ENCODE measurements at regions not wholly inside any gene's neighbourhood (a gene's known extent, or its start where the extent isn't known, plus 50 kb on each side); places are given as distances from the start of the nearest gene placed in this dataset.

GRCh38 chr5:5719292-5719691 is 296.8 kb downstream of the ICE1 start:
- H3K4me3 ChIP-seq (ENCODE audit: low read length): no peak overlapping the region
- H3K27ac ChIP-seq (ENCODE audit: low read depth, low read length): no peak overlapping the region
- Mint-ChIP-seq H3K36me3 (peaks cover 0 to 7% (median 0%) of the 10 kb centered on the region in 5 donors), H3K27me3 (peaks cover 0 to 15% (median 8%) of the 10 kb centered on the region in 5 donors), H3K4me1 (no peaks in the 10 kb centered on the region), H3K27ac (no peak overlapping the region), H3K9me3 (peaks cover 0 to 12% (median 0%) of the 10 kb centered on the region in 11 donors), H3K4me3 (no peak overlapping the region)
- CTCF ChIA-PET: no interaction called here
- intact Hi-C loops (cut with micrococcal nuclease): no loop called here
- H3K36me3 ChIP-seq (ENCODE audit: control insufficient read depth in 2 of 3, insufficient read depth in 3 of 3, low read length in 3 of 3): no peaks in the 10 kb centered on the region
- H3K27me3 ChIP-seq (ENCODE audit: control insufficient read depth in 2 of 2, insufficient read depth in 2 of 2, low read length in 2 of 2): no peaks in the 10 kb centered on the region
- ATAC-seq (no peak), DNase-seq (no peak)
- POLR2A ChIA-PET: no interaction called here
- H3K9me3 ChIP-seq (ENCODE audit: control insufficient read depth in 2 of 3, low read length in 3 of 3): no peaks in the 10 kb centered on the region
- no peaks in the 10 kb centered on the region for H3K4me1 ChIP-seq (ENCODE audit: control insufficient read depth in 2 of 2, insufficient read depth in 2 of 2, low read length in 2 of 2)

DNA sequence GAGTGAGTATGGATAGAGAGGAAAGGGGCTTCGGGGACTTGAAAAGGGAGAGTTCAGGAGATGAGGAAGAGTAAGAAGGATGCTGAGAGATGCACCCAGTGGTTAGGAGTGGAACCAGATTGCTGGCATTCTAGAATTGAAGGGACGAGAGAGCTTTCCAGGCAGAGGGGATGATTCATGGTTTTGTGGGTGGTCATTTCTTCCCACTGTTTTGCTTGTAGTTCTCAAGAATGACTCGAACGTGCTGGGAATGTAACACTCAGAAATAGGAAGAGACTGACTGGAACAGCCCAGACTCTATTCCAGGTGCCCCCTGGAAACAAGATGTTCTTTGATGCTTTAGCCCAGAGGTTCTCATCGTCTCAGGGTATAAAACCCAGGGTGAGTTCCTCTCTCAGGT is 294.2 kb downstream of the ICE1 start:
- intact Hi-C loops (cut with micrococcal nuclease): no loop called here

GRCh38 chr5:5711592-5711991 is 289.1 kb downstream of the ICE1 start:
- intact Hi-C loops (cut with micrococcal nuclease): no loop called here
- H3K9me3 Mint-ChIP-seq: peaks cover 0 to 12% (median 0%) of the 10 kb centered on the region in 11 donors
- POLR2A ChIA-PET: no interaction called here

More for the DNA sequence above, 294.2 kb downstream of the ICE1 start:
- peaks cover 0 to 7% (median 0%) of the 10 kb centered on the region in 5 donors for H3K36me3 Mint-ChIP-seq
- ATAC-seq (no peak), DNase-seq (no peak)
- no peaks in the 10 kb centered on the region for H3K4me1 Mint-ChIP-seq
- Histone ChIP-seq H3K9me3 (ENCODE audit: control insufficient read depth in 2 of 3, low read length in 3 of 3) (no peaks in the 10 kb centered on the region), H3K27ac (ENCODE audit: low read depth, low read length) (no peak overlapping the region), H3K27me3 (ENCODE audit: control insufficient read depth in 2 of 2, insufficient read depth in 2 of 2, low read length in 2 of 2) (no peaks in the 10 kb centered on the region), H3K4me3 (ENCODE audit: low read length) (no peak overlapping the region), H3K36me3 (ENCODE audit: control insufficient read depth in 2 of 3, insufficient read depth in 3 of 3, low read length in 3 of 3) (no peaks in the 10 kb centered on the region), H3K4me1 (ENCODE audit: control insufficient read depth in 2 of 2, insufficient read depth in 2 of 2, low read length in 2 of 2) (no peaks in the 10 kb centered on the region)
- H3K27me3 Mint-ChIP-seq: peaks cover 0 to 21% (median 5%) of the 10 kb centered on the region in 5 donors
- H3K27ac Mint-ChIP-seq: no peak overlapping the region
- H3K9me3 Mint-ChIP-seq: peaks cover 0 to 12% (median 0%) of the 10 kb centered on the region in 11 donors
- ChIA-PET CTCF (no interaction called here), POLR2A (no interaction called here)
- H3K4me3 Mint-ChIP-seq: no peak overlapping the region

DNA sequence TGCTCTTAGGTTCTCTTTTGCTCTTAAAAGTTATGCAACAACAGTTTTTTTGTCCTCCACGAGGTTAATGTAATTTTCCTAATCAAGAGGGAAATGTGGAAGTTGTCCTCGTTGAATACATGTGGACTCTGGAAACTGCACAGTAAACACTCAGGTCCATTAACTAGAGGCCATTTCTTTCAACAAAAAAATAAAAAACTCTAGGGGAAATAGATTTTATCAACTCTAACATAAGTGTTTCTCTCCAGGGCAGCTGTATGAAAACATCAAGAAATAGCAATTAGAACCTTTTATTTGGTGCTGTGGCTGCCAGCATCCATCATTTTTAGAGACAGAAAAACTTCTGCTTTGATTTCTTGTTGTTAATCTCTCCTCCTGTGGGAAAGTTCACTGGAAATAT is 288.6 kb downstream of the ICE1 start:
- Mint-ChIP-seq H3K36me3 (peaks cover 0 to 3% (median 0%) of the 10 kb centered on the region in 5 donors), H3K27me3 (peaks cover 0 to 22% (median 17%) of the 10 kb centered on the region in 5 donors), H3K4me1 (no peaks in the 10 kb centered on the region), H3K9me3 (peaks cover 0 to 8% (median 0%) of the 10 kb centered on the region in 11 donors), H3K27ac (no peak overlapping the region), H3K4me3 (no peak overlapping the region)
- H3K36me3 ChIP-seq (ENCODE audit: control insufficient read depth in 2 of 3, insufficient read depth in 3 of 3, low read length in 3 of 3): no peaks in the 10 kb centered on the region
- ChIA-PET CTCF (no interaction called here), POLR2A (no interaction called here)
- H3K4me3 ChIP-seq (ENCODE audit: low read length): no peak overlapping the region
- H3K27me3 ChIP-seq (ENCODE audit: control insufficient read depth in 2 of 2, insufficient read depth in 2 of 2, low read length in 2 of 2): no peaks in the 10 kb centered on the region
- DNase-seq: no peak
- H3K4me1 ChIP-seq (ENCODE audit: control insufficient read depth in 2 of 2, insufficient read depth in 2 of 2, low read length in 2 of 2): no peaks in the 10 kb centered on the region
- no peaks in the 10 kb centered on the region for H3K9me3 ChIP-seq (ENCODE audit: control insufficient read depth in 2 of 3, low read length in 3 of 3)
- intact Hi-C loops (cut with micrococcal nuclease): no loop called here
- ATAC-seq: no peak
- H3K27ac ChIP-seq (ENCODE audit: low read depth, low read length): no peak overlapping the region

More at GRCh38 chr5:5711592-5711991, 289.1 kb downstream of the ICE1 start:
- H3K27ac ChIP-seq (ENCODE audit: low read depth, low read length): no peak overlapping the region
- H3K27me3 Mint-ChIP-seq: peaks cover 0 to 27% (median 15%) of the 10 kb centered on the region in 5 donors
- CTCF ChIA-PET: no interaction called here
- H3K4me1 Mint-ChIP-seq: no peaks in the 10 kb centered on the region
- H3K4me1 ChIP-seq (ENCODE audit: control insufficient read depth in 2 of 2, insufficient read depth in 2 of 2, low read length in 2 of 2): no peaks in the 10 kb centered on the region
- H3K4me3 Mint-ChIP-seq: no peak overlapping the region
- no peaks in the 10 kb centered on the region for H3K27me3 ChIP-seq (ENCODE audit: control insufficient read depth in 2 of 2, insufficient read depth in 2 of 2, low read length in 2 of 2)
- no peaks in the 10 kb centered on the region for H3K9me3 ChIP-seq (ENCODE audit: control insufficient read depth in 2 of 3, low read length in 3 of 3)
- H3K36me3 ChIP-seq (ENCODE audit: control insufficient read depth in 2 of 3, insufficient read depth in 3 of 3, low read length in 3 of 3): no peaks in the 10 kb centered on the region
- DNase-seq (no peak), ATAC-seq (no peak)
- no peak overlapping the region for H3K27ac Mint-ChIP-seq
- peaks cover 0 to 7% (median 0%) of the 10 kb centered on the region in 5 donors for H3K36me3 Mint-ChIP-seq
- no peak overlapping the region for H3K4me3 ChIP-seq (ENCODE audit: low read length)

DNA sequence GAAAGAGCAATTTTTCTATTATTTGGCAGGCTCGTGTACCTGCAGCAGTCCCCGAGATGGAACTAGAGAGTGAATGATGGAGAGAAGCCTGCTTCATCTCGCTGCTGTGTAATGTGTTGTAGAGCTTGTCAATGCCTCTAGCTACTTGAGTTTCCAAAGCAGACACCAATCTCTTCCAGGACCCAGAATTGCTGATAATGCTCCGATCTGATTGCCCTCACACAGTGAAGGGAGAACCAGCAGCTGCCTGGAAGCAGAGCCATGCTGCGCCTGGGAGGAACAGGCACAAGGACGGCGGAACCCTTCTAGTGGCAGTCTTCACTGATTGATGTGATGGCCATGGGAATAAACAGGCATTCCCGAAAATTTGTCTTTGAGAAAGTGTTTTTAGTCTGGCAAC is 288.0 kb downstream of the ICE1 start:
- Histone ChIP-seq H3K4me1 (ENCODE audit: control insufficient read depth in 2 of 2, insufficient read depth in 2 of 2, low read length in 2 of 2) (no peaks in the 10 kb centered on the region), H3K9me3 (ENCODE audit: control insufficient read depth in 2 of 3, low read length in 3 of 3) (no peaks in the 10 kb centered on the region), H3K4me3 (ENCODE audit: low read length) (no peak overlapping the region), H3K27me3 (ENCODE audit: control insufficient read depth in 2 of 2, insufficient read depth in 2 of 2, low read length in 2 of 2) (no peaks in the 10 kb centered on the region), H3K36me3 (ENCODE audit: control insufficient read depth in 2 of 3, insufficient read depth in 3 of 3, low read length in 3 of 3) (no peaks in the 10 kb centered on the region), H3K27ac (ENCODE audit: low read depth, low read length) (no peak overlapping the region)
- ChIA-PET POLR2A (no interaction called here), CTCF (no interaction called here)
- peaks cover 0 to 20% (median 16%) of the 10 kb centered on the region in 5 donors for H3K27me3 Mint-ChIP-seq
- intact Hi-C loops (cut with micrococcal nuclease): no loop called here
- no peaks in the 10 kb centered on the region for H3K4me1 Mint-ChIP-seq
- DNase-seq (no peak), ATAC-seq (no peak)
- H3K27ac Mint-ChIP-seq: no peak overlapping the region
- H3K4me3 Mint-ChIP-seq: no peak overlapping the region
- H3K36me3 Mint-ChIP-seq: no peaks in the 10 kb centered on the region
- peaks cover 0 to 8% (median 0%) of the 10 kb centered on the region in 11 donors for H3K9me3 Mint-ChIP-seq

- POLR2A ChIA-PET: no interaction called here
- intact Hi-C loops (cut with micrococcal nuclease): no loop called here
- no peak for DNase-seq
These were observed 286.0 kb downstream of the ICE1 start for GRCh38 chr5:5708367-5708919.

GRCh38 chr5:5705010-5705409 is 282.5 kb downstream of the ICE1 start:
- H3K4me1 Mint-ChIP-seq: no peaks in the 10 kb centered on the region
- H3K27me3 Mint-ChIP-seq: peaks cover 5 to 32% (median 28%) of the 10 kb centered on the region in 5 donors
- Histone ChIP-seq H3K4me1 (ENCODE audit: control insufficient read depth in 2 of 2, insufficient read depth in 2 of 2, low read length in 2 of 2) (no peaks in the 10 kb centered on the region), H3K4me3 (ENCODE audit: low read length) (no peak overlapping the region), H3K27ac (ENCODE audit: low read depth, low read length) (no peak overlapping the region), H3K36me3 (ENCODE audit: control insufficient read depth in 2 of 3, insufficient read depth in 3 of 3, low read length in 3 of 3) (no peaks in the 10 kb centered on the region), H3K27me3 (ENCODE audit: control insufficient read depth in 2 of 2, insufficient read depth in 2 of 2, low read length in 2 of 2) (no peaks in the 10 kb centered on the region), H3K9me3 (ENCODE audit: control insufficient read depth in 2 of 3, low read length in 3 of 3) (no peaks in the 10 kb centered on the region)
- no peak for DNase-seq
- ChIA-PET CTCF (no interaction called here), POLR2A (no interaction called here)
- intact Hi-C loops (cut with micrococcal nuclease): no loop called here
- no peak for ATAC-seq
- H3K9me3 Mint-ChIP-seq: peaks cover 0 to 4% (median 0%) of the 10 kb centered on the region in 11 donors
- no peak overlapping the region for H3K4me3 Mint-ChIP-seq
- H3K36me3 Mint-ChIP-seq: no peaks in the 10 kb centered on the region
- no peak overlapping the region for H3K27ac Mint-ChIP-seq

More at GRCh38 chr5:5708367-5708919, 286.0 kb downstream of the ICE1 start:
- no peaks in the 10 kb centered on the region for H3K36me3 Mint-ChIP-seq
- peaks cover 5 to 26% (median 19%) of the 10 kb centered on the region in 5 donors for H3K27me3 Mint-ChIP-seq
- ATAC-seq: no peak
- no peaks in the 10 kb centered on the region for H3K4me1 Mint-ChIP-seq
- CTCF ChIA-PET: no interaction called here
- Histone ChIP-seq H3K36me3 (ENCODE audit: control insufficient read depth in 2 of 3, insufficient read depth in 3 of 3, low read length in 3 of 3) (no peaks in the 10 kb centered on the region), H3K27ac (ENCODE audit: low read depth, low read length) (no peak overlapping the region), H3K27me3 (ENCODE audit: control insufficient read depth in 2 of 2, insufficient read depth in 2 of 2, low read length in 2 of 2) (no peaks in the 10 kb centered on the region), H3K4me3 (ENCODE audit: low read length) (no peak overlapping the region), H3K9me3 (ENCODE audit: control insufficient read depth in 2 of 3, low read length in 3 of 3) (no peaks in the 10 kb centered on the region), H3K4me1 (ENCODE audit: control insufficient read depth in 2 of 2, insufficient read depth in 2 of 2, low read length in 2 of 2) (no peaks in the 10 kb centered on the region)
- H3K4me3 Mint-ChIP-seq: no peak overlapping the region
- no peak overlapping the region for H3K27ac Mint-ChIP-seq
- H3K9me3 Mint-ChIP-seq: no peaks in the 10 kb centered on the region

Measured in naive thymus-derived CD4-positive, alpha-beta T cell (primary cell).